HG02840 (cell line): ENCODE measurements at regions not wholly inside any gene's neighbourhood (a gene's known extent, or its start where the extent isn't known, plus 50 kb on each side); places are given as distances from the start of the nearest gene placed in this dataset.
A peak's percentile ranks its signal among the peaks of the same experiment; 100 is the strongest.

Experiments used
- ATAC-seq: cut with Tn5 transposase; IDR thresholded peaks from one replicate; pipeline ENCODE4 v1.9.1; 2021; ENCODE audit warnings: mild to moderate bottlenecking, moderate library complexity, moderate number of reproducible peaks; ENCODE audit not compliant: unreplicated experiment, low FRiP score

DNA sequence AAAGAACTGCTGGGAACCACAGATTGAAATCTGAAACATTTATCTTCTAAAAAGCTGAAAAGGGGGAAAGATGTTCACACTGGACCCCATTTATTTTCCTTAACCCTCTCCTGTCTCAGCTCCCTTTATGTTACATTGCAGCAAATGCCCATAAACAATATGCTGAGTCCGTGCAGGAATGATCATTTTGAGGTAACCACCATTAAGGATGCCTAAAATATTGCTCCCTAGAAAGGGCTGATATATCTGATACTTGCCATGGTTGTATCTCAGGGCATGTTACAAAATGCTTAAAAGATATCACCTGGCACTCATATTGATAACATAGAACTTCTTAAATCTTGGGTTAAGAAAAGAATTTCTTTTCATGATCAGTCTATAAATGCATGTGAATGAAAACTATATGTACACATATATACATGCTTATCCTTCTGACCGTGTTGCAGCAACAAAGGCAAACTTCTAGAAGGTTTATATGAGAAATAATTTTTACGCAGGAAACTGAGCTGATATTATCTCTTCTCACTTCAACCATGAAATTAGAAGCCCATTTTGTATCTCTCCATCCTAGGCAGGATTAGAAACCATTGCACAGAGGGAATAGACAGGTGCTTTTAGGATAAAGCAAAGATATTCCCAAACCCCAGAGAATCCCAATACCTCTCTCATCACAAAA is 362.7 kb upstream of the SLC30A5 start:
- no peak for ATAC-seq

DNA sequence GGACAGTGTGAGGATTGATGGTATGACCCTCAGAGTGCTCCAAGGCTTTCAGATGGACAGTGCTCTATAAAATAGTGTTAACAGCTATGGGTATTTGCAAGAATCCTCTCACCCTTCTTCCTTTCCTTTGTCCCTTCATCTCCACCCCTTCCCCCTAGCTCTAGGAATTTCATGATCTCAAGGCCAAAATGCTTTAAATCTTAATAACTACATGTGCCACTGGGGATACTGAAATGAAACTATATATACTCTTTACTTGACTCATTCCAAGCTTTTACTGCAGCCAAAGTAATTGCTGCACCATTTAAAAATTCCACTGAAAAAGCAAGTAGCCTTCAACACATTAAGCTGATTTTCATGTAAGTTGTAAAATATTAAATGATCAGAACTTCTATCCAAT is 361.6 kb upstream of the SLC30A5 start:
- no peak for ATAC-seq

DNA sequence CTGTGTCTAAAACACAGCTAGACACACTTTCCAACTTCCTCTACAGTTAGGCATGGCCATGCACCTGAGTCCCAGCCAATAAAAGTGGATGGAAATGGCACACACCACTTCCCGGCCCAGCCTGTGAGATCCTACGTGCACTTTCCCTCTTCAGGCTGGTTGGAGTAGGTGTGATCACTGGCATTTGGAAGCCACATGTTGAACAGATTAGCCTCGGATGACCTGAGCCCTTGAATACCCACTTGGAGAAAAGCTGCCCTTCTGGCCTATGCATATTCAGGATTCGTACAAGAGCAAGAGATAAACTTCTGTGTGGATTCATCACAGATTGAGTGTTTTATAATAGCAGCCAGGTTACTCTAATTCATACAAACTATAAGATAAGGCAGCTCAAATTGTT is 359.0 kb upstream of the SLC30A5 start:
- no peak for ATAC-seq

DNA sequence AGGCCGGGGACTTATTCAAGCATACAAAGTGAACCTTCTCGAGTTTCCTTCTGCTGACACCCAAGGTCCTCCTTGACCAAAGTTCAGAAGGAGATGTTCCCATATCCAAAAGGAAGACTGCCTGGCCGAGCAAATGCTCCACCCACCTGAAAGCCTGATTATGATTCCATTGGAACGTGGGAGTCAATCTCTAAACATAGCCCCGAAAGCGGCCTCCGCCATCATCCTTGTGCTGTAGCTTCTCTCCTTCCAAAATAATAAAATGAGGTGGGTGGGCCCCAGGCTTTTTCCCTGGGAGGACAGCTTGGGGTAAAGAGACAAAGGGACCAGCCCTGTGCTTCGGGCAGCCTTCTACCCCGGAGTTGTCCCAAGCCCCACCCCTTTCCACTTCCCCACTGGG is 355.6 kb upstream of the SLC30A5 start:
- no peak for ATAC-seq

DNA sequence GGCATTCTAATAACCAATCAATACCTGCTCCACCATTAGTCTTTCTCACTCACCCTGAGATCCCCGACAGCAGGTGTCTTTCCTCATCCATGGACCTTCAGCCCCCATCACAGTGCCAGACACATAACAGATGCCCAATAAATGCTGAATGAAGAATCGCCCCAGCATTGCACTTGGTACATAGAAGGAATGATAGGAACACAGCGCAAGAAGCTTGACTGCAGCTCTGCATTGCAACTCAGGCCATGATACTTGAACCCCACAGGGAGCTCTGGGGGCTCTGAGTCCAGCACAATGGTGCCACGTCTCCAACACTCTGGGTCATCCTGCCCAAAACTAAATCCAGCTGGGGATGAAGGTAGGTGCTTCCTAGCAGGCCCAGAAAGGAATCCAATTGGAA is 355.0 kb upstream of the SLC30A5 start:
- no peak for ATAC-seq

DNA sequence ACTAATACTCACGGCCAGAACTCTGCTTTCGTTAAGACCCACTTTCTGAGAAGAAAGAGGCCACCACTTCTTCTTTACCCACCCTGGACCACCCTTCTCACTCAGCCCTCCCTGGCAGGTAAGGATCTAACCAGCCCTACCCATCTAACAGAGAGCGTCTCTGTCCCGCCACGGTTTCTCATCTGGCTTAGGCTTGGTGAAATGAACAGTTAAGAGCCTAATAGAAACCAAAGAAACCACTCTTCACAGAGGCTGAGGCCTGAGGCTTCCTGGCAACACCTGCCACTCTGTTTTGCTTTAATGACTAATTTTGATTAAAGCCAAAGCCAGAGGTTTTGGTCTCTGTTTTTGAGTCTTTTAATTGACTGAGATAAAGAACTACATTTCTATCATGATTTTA is 354.1 kb upstream of the SLC30A5 start:
- ATAC-seq: peak; percentile 73

DNA sequence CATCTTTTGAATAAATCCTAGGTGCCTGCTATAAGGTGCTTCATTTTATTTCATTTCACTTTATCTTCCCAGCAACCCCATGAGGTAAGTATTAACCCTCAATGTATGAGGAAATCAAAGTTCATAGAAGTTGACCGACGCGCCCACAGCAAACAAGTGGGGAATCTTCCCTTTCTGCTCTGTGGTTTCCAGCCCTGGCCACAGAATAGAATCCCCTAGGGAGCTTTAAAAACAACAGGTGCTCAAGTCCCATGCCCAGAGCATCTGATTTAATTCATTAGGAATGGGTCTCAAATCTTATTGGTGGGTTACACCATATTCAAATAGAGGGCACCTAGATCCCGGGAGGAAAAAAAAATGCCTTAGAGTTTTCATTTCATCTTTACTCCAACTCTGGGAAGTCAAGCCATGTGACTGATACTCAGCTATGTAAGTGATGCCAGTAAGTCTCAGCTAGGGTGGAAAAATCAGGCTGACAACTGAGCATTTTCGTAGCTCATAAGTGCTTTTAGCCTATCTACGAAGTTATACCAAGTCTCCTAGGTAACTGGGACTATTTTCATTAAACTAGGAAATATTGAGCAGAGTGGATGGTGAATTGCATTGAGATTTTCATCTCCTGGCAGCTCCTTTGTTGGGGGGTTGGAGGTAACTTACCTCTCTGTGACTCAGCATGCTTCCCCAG is 353.4 kb upstream of the SLC30A5 start:
- ATAC-seq: no peak

DNA sequence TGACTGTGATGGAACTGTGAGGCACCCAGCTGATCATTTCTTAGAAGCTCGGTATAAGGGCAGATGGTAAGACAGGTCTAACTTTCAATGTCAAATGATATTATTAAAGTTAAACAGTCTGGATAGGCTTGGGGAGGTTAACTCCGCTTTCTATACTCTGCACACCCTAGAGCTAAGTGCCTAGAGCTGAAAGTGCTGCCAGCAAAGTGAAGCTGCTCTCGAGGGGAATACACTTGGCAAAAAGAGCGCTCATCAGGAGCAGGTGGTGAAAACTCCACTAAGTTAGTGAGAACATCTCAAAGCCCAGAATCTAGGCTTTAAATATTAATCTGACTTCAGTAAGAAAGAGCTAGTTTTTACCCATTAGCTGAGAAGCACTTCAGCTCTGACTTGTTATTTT is 349.6 kb upstream of the SLC30A5 start:
- ATAC-seq: no peak

DNA sequence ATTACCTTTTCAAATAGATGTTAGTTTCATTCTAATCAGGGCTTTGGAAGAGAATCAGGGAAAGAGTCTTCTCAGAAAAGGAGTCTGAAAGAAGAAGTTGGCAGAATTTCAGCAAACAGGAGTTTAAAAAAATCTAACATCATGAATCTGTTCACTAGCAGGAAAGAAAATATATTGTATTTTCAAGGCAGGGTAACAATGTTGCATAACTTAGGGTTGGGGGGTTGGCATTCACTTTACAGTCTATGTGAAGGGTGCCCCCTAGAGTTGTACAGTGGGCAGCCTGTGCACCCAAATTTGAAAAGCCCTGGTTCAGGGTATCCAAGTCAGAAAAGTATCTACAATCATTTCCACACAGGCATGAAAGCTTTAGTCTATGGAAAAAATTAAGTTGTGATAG is 348.4 kb upstream of the SLC30A5 start:
- ATAC-seq: no peak

DNA sequence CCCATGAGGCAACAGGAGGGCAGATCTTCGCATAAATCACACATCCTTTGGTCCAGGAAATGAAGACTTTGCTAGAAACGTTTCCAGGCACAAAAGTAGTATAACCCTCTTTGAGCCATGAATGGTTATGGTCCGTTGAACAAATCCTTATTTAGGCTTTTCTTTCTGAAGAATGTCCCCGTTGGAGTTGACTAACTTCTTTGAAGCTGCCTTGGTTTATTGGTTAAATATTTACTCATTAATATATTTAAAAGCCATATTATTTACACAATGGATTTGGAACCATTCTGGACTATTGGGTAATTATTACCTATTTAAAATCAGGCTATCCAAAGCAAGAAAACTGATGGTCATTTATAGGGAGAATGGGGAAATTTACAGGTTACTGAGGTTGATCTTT is 347.6 kb upstream of the SLC30A5 start:
- no peak for ATAC-seq

DNA sequence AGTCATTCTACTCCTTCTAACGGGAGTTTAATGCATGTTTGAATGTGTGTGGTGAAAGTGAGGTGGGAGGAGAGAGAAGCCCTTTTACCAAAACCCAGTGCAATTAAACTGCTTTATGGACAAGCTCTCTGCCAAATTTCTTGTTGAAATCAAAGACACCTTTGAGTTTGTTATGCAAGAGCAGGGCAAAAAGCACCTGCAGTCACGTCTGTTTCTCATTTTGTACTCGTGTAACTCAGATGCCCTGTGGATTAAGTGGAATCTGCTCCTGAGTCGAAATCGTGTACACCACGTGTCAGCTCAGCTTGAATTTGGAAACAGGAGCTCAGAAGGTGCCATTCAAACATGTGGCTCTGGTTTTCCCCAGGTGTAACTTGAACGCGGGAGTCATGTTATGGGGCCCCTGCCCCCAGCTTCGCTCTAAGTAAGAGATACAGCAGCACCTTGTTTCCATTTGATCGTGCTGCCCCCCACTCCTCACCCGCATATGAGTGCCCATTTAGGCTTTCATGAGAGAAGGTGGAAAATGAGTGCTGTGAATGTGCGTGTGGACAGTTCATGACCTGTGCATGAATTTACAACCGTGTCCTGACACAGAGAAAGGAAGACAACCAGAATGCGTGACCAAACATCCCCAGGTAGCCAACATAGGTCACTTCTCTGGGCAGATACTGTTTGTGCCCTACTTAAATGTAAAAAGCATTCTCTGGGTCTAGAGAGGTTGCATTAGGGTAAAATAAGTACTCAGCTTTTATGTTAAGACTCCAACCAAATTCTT is 347.0 kb upstream of the SLC30A5 start:
- ATAC-seq: no peak

DNA sequence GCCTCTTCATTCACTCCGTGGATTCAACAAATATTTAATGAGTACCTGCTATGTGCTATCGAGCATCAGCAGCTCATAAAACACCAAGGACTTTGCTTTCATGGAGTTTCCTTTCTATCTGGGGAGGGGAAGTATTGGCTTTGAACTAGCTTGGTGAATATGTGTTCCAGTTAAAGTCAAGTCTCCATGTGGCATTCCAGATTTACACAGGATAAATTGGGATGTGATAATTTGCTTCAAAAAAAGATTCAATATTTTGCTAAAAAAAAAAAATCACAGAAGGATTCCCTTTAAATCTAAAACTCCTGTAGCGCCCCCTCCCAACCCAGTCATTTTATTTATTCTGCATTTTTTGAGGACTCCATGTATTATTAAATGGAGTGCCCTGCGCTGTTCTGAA is 346.3 kb upstream of the SLC30A5 start:
- ATAC-seq: no peak

DNA sequence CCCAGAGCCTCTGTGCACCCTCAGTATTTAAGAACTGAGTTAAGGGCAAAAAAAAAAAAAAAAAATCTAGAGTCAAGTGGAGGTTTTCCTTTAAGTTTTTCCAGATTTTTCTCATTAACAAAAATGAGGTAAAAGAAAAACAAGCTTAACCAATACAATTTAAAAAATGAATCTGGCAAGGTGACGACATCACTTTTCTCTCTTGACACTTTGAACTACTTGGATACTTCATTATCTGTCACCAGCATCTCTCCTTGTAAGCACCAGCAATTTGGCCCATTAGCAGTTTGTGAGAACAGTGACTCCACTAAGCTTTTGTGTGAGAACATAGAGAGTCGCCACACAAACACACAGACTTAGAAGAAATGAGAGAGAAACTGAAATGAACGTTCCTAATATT is 345.7 kb upstream of the SLC30A5 start:
- ATAC-seq: no peak

DNA sequence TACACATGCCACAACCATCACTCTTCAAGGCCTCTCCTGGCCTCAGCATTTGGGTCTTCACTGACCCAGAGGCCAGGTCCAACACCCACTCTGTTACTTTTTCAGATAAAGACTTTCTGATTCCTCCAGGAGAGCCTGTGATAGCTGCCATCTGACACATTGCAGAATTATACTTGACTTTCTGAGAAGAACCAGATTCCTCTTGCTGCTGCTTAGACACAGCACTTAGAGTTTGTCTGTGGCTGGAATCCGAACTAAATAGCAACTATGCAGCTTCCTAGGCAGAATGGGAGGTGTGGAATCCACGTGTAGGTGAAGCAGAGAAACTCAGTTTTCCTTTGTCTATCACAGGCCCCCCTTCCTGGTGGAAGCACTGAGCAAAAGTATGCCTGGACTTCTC is 344.7 kb upstream of the SLC30A5 start:
- ATAC-seq: no peak

DNA sequence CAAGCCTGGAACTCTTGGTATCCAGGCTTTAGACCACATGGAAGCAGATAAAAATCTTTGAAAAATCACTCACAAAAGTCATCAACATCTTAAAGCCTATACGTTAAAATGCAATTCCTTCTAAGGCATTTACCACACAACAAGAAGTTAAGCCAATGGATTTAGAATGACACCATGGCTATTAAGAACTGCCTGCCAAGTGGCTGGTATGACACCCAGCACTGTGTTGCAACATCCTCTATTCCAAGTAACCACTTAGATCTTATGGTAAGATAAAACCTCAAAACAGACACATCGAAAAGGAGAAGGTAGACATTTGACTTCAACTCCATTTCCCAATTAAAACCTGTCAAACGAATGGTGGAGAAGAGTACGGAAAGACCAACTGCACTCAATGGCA is 344.2 kb upstream of the SLC30A5 start:
- ATAC-seq: no peak

DNA sequence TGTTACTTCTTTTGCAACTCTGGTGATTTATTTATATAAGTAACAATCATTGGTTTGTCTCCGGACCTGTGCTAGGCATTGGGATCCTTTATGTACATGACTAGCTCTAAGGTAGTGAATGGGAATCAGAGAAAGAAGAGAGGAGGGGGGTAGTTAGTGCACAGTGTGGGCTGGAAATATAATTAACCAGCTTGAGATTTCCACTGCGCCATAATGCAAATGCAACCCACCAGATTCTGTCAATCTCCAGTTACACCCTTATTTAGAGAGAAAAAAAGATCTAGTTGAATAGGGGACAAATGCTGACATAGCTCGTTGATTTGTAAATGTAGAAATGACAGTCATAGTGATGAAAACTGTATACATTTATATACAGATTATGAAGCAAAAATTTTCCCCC is 342.2 kb upstream of the SLC30A5 start:
- no peak for ATAC-seq

DNA sequence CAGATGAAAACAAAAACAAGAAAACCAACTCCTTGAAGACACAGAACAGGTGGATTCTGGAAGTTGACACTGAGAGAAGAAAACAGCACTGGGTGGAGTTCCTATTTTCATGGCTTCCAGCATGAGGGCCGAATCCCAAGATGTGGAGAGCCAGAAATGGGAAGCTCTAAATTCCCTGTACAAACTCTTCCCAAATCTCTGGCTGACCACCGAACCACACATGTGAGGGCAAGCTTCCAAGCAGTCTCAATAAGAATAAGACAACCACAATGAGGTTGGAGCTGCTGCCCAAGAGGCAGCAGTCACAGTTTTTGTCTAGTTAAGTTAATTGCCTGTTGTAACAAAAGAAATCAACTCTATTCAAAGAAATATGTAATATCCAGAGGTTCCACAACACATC is 339.3 kb upstream of the SLC30A5 start:
- no peak for ATAC-seq

DNA sequence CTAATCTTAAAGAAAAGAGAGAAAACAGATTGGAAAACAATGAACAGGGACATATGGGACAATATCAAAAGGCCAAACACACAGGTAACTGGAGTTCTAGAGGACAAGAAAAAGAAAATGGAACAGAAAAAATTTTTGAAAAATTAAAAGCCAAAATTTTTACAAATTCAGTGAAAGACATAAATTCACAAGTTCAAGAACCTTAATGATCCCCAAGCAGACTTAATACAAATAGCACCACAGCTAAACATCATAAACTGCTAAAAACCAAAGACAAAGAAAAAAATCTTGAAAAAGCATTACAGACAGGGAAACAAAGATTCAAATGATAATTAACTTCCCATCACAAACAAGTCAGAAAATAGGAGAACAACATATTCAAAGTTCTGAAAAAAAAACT is 338.5 kb upstream of the SLC30A5 start:
- no peak for ATAC-seq

DNA sequence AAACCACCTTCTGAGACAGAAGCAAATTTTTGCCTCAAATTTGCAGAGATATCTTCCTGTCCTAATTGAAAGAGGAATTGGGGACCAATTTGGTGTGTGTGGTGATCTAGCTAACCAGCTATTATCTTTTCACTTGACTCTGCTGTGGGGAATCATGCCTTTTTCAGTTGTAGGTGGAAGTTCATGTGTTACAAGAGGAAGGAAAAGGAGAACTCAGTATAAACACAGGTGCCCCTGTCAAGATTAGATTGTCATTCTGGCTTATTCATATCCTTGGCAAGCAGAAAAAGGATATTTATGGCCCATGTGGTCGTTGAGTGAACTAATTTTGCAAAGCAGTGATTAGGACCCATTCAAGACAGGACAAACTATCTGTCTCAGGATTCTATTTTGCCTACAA is 336.8 kb upstream of the SLC30A5 start:
- no peak for ATAC-seq

DNA sequence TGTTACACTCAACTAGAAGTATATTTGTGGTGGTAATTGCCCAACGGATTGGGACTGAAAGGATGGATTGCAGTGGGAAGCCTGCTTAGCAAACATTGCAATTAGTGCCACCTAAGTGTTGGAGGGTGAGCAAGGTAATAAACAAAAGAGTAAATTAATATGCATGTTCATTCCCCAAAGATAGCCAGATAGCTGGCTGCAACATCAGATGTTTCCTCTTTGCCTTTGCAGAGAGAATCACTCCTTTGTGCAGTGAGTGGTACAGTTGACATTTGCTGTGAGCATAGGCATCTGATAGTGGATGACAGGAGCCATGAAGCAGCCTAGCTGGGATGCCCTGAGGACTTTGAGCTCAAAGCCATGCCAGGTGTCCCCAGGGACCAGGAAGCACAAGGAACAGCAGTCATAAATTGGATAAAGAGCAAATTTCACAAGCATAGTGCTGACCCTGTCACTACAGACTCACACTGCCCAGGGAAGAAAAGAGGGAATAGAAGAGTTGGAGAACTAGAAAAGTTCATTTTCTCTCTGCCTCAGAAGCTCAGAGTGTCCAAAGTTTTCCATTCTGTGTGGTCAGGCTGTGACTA is 336.1 kb upstream of the SLC30A5 start:
- no peak for ATAC-seq

DNA sequence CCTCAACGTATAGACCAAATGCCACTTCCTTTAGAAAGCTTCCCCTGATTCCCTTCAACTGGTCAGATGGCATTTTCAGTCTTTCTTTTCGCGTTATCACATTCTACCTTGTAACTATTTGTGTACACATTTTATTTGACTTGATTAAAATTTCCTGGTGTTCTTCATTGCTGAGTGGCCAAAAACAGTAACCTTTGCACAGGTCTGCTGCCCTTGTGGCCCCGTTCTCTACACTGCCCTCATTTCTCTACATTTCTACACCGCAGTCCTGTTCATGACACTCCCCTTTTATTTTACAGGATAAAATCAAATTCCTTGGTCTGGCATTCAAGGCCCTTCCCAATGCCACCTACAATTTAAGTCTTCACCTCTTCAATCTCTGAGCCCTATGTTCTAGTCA is 334.2 kb upstream of the SLC30A5 start:
- no peak for ATAC-seq
